AG10803 (cell line): ENCODE measurements at regions not wholly inside any gene's neighbourhood (a gene's known extent, or its start where the extent isn't known, plus 50 kb on each side); places are given as distances from the start of the nearest gene placed in this dataset.
A peak's percentile ranks its signal among the peaks of the same experiment; 100 is the strongest.
"Not testable (repeated sequence)": the region's sequence is repeated elsewhere in the genome, so short reads cannot be mapped to it uniquely, and the experiment has no call there.

ENCODE experiments used
- DNase-seq: peaks from one replicate; pipeline ENCODE4 v3.0.0; 2010; ENCODE audit warnings: low read depth
- H3K4me3 ChIP-seq: 2 replicates; pipeline ENCODE4 v1.5.1; 2011; ENCODE audit warnings: mild to moderate bottlenecking, low read length, control low read depth
- TF ChIP-seq, protein P1 (sequence below): conservative IDR thresholded peaks from 2 replicates; pipeline ENCODE4 v1.5.1; 2011; ENCODE audit warnings: mild to moderate bottlenecking, low read length, control low read depth, inconsistent platforms

DNA sequence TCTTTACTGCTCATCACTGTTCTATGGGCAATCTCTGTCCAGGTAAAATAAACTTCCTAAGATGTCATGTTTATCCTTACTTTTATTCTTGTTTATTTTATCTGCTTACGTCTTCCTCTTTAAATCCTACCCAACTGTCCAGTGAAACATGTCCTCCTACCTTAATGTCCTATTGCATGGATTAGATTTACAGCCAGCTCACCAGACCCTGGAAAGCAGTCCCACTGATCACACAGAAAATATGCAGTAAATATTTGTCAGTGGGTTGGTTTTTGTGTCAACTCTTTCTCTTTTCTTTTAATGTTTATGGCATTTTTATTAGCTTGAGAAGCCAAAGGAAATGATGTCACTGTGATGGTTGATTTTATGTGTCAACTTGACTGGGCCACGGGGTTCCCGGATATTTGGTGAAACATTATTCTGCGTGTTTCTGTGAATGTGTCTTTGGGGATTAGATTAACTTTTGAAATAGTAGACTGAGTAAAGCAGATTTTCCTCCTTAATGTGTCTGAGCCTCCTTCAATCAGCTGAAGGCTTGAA lies 258.3 kb downstream of the SRGAP2C start:
- TF ChIP-seq, protein P1, sequence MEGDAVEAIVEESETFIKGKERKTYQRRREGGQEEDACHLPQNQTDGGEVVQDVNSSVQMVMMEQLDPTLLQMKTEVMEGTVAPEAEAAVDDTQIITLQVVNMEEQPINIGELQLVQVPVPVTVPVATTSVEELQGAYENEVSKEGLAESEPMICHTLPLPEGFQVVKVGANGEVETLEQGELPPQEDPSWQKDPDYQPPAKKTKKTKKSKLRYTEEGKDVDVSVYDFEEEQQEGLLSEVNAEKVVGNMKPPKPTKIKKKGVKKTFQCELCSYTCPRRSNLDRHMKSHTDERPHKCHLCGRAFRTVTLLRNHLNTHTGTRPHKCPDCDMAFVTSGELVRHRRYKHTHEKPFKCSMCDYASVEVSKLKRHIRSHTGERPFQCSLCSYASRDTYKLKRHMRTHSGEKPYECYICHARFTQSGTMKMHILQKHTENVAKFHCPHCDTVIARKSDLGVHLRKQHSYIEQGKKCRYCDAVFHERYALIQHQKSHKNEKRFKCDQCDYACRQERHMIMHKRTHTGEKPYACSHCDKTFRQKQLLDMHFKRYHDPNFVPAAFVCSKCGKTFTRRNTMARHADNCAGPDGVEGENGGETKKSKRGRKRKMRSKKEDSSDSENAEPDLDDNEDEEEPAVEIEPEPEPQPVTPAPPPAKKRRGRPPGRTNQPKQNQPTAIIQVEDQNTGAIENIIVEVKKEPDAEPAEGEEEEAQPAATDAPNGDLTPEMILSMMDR: no peak
- peak; percentile 6 for DNase-seq
- no peak overlapping the region for H3K4me3 ChIP-seq

DNA sequence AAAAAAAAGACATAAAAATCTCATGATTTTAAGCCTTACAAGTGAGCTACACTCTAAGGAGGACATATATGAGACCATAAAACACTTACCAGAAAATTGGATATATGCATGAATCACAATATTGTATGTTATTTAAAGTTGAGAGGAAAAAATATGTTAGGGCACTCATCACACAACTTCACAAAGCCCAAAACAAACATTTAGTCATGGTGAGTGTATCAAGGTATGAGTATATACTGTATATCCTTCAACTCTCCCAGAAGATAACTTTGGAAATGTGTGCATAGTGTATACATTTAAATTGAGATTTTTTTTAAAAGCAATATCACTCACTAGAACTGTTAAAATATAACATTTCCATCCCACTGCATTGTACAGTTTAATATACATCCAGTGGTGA lies 259.3 kb downstream of the SRGAP2C start:
- DNase-seq: no peak
- TF ChIP-seq, protein P1: no peak

DNA sequence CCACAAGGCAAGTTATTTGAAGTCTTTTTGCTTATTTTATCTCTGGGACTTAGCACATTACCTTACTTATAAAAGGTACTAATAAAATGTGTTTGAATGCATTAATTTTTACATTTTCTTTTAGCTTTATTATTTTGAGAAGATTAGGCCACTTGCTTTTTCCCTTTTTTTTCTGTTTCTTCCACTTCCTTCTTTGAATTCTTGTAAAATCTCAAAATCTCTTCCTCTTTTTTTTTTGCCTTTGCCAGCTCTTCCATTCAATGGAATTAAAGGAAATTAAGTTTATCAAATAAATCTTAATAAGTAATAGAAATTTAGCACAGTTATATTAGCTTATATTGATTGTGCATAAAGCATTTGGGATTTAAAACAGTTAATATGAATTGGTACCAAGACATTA lies 260.9 kb downstream of the SRGAP2C start:
- TF ChIP-seq, protein P1: no peak
- H3K4me3 ChIP-seq: no peak overlapping the region
- DNase-seq: no peak

More for the DNA sequence above, 259.3 kb downstream of the SRGAP2C start:
- no peak overlapping the region for H3K4me3 ChIP-seq

DNA sequence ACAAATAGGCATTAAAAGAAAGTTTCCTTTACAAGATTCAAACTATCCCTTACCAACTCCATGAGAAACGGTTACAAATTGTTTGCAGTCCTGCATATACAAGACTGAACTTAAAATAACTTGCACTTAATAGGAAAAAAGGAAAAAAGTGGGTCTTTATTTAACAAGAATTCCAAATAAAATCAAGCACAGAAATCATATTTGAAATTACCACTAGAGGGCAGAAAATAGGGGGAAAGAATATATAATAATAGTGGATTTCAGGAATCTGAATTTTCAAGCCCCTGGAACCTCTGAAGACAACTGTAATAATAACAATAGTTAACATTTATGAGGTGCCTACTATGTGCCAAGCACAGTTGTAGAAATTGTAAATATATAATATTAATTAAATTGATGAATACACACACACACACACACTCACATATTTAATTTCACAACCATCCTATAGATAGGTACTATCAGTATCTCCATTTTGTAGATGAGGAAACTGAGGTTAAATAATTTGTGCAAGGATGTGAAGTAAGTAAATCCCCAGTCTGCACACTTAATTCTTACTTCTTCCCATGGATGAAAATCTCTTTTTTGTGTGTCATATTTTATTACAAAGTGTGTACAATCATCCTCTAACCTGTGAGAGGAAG lies 262.6 kb downstream of the SRGAP2C start:
- DNase-seq, H3K4me3 ChIP-seq: not testable (repeated sequence)
- TF ChIP-seq, protein P1: peak; percentile 36

DNA sequence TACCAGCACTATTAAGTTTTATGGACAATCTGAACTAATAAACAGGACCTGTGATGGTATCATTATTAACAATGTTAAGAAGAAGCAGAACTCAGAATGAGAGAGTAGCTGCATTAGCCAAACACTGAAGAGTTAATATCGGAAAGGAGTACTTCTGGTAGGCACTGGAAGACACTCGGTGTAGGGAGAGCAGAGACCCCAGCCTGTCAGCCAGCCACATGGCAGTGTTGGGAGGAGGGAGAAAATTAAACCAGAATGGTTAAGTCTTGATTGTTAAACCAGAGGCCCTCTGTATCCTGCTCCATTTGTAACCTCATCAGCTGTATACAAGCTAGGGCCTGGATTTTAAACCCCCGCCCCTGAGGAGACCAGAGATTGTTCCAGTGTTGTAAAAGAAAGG lies 263.3 kb downstream of the SRGAP2C start:
- not testable (repeated sequence) for H3K4me3 ChIP-seq, DNase-seq

DNA sequence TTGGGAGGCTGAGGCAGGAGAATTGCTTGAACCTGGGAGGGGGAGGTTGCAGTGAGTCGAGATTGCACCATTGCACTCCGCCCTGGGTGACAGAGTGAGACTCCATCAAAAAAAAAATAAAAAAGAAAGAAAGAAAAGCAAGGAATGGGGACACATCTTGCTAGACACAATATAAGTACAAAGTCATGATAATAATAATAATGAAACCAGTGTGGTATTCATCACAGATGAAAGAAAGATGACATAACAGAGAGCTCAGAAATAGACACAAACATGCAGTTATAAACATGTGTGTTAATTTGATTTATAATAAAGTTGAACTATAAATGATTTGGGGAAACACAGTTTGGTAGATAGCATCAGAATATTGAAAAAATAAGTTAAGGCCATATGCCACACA lies 264.1 kb downstream of the SRGAP2C start:
- no peak overlapping the region for H3K4me3 ChIP-seq
- TF ChIP-seq, protein P1: no peak
- DNase-seq: no peak

DNA sequence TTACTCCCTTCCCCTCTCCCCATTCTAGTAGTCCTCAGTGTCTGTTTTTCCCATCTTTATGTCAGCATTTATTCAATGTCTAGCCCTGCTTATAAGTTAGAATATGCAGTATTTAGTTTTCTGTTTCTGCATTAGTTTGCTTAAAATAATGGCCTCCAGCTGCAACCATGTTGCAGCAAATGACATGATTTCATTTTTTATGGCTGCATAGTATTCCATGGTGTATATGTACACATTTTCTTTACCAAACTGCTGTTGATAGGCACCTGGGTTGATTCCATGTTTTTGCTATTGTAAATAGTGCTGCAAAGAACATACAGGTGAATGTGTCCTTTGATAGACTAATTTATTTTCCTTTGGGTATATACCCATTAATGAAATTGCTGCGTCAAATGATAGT lies 267.7 kb downstream of the SRGAP2C start:
- DNase-seq: no peak
- no peak overlapping the region for H3K4me3 ChIP-seq
- TF ChIP-seq, protein P1: no peak
